HG02759 (cell line): ENCODE measurements at regions not wholly inside any gene's neighbourhood (a gene's known extent, or its start where the extent isn't known, plus 50 kb on each side); places are given as distances from the start of the nearest gene placed in this dataset.
"Not testable (repeated sequence)": the region's sequence is repeated elsewhere in the genome, so short reads cannot be mapped to it uniquely, and the experiment has no call there.

ENCODE experiments used
- ATAC-seq: cut with Tn5 transposase; IDR thresholded peaks from one replicate; pipeline ENCODE4 v1.9.1; 2021; ENCODE audit warnings: mild to moderate bottlenecking, moderate library complexity; ENCODE audit not compliant: unreplicated experiment

DNA sequence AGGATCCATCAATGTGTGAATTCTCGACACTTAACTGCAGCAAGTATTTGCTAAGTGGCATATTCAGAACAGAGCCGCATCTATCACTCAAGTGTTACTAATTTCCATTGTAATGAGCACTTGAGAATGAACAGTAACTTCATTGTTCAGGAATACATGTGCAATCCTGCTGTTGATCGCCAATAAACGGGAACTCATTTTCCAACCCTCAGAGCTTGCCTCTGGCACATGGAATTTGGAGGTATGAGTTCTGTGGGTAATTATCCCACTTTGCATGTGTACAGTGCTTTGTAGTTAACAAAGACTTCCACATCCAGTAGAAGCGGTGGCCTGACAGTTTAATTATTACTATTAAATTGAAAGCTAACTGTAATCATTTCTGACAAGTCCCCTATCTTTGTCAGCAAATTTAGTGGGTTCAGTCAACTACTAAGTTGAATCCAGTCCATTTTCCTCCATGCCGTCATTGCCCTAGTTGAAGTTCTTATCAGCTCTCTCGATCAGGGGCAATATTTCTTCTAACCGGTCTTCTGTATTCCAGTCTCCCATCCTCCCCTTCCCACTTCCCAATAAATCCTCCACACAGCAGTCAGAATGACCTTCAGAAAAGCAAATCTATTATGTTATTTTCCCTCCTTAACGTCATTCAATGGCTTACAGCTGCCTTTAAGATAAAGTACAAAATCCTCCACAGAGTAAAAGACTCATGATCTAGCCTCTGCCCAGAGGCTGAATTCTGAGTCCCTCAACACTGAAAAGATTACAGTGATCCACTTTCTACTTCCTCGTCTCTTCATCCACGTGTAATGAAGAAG lies 62.4 kb upstream of the GBA3 start:
- not testable (repeated sequence) for ATAC-seq

DNA sequence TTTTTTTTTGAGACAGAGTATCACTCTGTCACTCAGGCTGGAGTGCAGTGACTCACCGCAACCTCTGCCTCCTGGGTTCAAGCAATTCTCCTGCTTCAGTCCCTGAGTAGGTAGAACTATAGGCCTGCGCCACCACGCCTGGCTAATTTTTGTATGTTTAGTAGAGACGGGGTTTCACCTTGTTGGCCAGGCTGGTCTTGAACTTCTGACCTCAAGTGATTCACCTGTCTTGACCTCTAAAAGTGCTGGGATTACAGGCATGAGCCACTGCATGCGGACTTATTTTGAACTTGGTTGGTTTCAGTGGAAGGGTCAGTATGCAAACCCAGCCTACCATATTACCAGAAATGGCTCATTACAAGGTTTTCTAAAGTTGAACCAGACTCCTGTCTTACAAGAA lies 61.6 kb upstream of the GBA3 start:
- not testable (repeated sequence) for ATAC-seq

GRCh38 chr4:22634541-22635181 lies 58.1 kb upstream of the GBA3 start:
- no peak for ATAC-seq

DNA sequence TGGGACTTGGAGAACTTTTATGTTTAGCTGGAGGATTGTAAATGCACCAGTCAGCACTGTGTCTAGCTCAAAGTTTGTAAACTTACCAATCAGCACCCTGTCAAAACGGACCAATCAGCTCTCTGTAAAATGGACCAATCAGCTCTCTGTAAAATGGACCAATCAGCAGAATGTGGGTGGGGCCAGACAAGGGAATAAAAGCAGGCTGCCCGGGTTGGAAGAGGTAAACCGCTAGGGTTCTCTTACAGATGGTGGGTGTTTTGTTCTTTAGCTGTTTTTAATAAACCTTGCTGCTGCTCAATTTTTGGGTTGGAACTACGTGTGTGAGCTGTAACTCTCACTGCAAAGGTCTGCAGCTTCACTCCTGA lies 57.6 kb upstream of the GBA3 start:
- not testable (repeated sequence) for ATAC-seq

- no peak for ATAC-seq
Observed at GRCh38 chr4:22635692-22636091, 57.0 kb upstream of the GBA3 start.

DNA sequence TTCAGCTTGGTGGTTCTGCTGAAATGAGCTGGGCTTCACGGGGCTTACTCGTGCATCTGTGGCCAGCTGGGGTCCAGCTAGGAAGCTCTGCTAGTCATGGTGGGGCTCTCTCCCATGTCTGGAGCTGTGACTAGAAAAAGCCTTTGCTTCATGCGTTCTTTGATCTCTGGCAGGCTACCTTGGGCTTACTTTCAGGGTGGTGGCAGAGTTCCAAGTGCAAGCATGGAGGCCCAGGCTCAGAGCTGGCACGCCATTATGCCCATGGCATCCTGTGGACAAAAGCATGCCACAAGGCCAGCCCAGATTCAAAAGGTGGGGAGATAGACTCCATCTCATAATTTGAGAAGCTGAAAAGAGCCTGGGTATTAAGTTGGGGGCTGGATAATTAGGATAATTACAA lies 55.4 kb upstream of the GBA3 start:
- no peak for ATAC-seq
